ENCODE measurements at regions not wholly inside any gene's neighbourhood (a gene's known extent, or its start where the extent isn't known, plus 50 kb on each side); places are given as distances from the start of the nearest gene placed in this dataset.

DNA sequence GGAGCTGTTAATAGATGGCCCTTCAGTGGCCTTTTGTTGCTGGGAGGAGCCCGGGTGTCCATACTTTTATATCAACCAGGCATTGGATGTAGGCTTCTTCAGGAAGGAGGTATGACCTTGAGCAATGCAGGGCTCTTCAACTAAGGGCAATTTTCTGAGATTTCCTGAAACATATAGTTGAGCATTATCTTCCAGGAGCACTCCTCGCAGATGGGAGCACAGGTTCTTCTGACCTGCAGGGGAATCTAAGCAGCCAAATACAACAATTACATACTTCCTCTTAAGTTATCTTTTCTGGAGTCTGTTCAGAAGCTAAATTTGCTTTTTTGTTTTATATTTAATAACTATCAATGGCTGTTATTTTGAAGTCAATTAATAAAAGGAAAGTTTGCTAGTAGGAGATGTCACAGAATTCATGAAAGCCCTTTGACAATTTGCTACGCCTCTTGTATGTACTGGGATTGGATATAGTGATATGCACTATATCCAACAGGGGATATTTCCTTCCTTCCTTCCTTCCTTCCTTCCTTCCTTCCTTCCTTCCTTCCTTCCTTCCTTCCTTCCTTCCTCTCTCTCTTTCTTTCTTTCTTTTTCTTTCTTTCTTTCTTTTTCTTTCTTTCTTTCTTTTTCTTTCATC, 422.6 kb upstream of the NEGR1 start:
- ATAC-seq (ENCODE audit: low read depth in 2 of 2) (no peak), DNase-seq (no peak)
- H3K27ac Mint-ChIP-seq, result peak overlapping the region in 1 of 6 donors; percentile 82
- no peak overlapping the region for H3K4me3 Mint-ChIP-seq
- no peaks in the 10 kb centered on the region for H3K4me1 Mint-ChIP-seq
- peaks cover 0 to 4% (median 0%) of the 10 kb centered on the region in 7 donors for H3K9me3 Mint-ChIP-seq
- H3K27me3 Mint-ChIP-seq, result no peaks in the 10 kb centered on the region
- no peaks in the 10 kb centered on the region for H3K36me3 Mint-ChIP-seq

DNA sequence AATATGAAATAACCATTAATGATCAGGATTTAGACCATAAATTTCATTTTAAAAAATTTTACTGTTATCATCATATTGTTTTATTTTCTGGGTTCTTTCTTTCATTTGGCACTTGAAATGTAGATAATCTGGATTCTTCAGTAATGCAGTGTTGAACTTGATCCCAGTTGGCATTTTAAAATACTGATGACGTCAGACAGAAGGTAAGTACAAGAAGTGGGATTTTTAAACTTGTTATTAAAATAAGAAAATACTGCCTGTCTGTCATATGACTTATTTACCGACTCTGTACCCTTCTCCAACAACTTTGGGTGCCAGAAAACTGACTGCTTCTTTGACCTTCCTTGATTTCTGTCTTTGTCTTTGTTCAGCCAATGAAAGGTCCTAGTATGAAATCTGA, 415.1 kb upstream of the NEGR1 start:
- Mint-ChIP-seq H3K27me3 (no peaks in the 10 kb centered on the region), H3K4me3 (no peak overlapping the region), H3K27ac (no peak overlapping the region), H3K36me3 (no peaks in the 10 kb centered on the region), H3K4me1 (no peaks in the 10 kb centered on the region), H3K9me3 (peaks cover 3 to 24% (median 8%) of the 10 kb centered on the region in 7 donors)
- ATAC-seq (ENCODE audit: low read depth in 2 of 2) (no peak), DNase-seq (no peak)

- Mint-ChIP-seq H3K36me3 (no peaks in the 10 kb centered on the region), H3K9me3 (peaks cover 4 to 28% (median 8%) of the 10 kb centered on the region in 7 donors), H3K4me3 (no peak overlapping the region), H3K4me1 (no peaks in the 10 kb centered on the region), H3K27ac (no peak overlapping the region), H3K27me3 (no peaks in the 10 kb centered on the region)
- ATAC-seq (ENCODE audit: low read depth in 2 of 2) (no peak), DNase-seq (no peak)
These were observed 411.6 kb upstream of the NEGR1 start for GRCh38 chr1:72693899-72694298.

DNA sequence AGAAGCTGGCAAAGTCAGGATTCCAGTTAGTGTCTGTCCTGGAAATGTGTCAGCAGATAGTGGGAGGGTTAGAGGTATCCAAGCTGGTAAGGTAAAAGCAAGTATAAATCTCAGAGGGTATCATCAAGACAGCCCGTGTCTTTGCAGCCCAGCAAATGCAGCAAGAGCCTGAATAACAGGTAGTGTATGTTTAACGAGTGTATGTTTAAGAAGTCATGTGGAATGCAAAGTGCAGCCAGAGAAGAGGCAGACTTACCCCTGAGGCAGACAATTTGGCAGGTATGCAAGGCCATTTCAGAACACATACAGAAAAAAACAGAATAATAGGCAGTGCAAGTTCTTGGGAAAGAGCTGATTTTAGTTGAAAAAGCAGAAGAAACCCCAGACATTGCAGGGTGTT, 411.0 kb upstream of the NEGR1 start:
- no peaks in the 10 kb centered on the region for H3K27me3 Mint-ChIP-seq
- no peak for ATAC-seq (ENCODE audit: low read depth in 2 of 2)
- peaks cover 4 to 28% (median 10%) of the 10 kb centered on the region in 7 donors for H3K9me3 Mint-ChIP-seq
- H3K27ac Mint-ChIP-seq, result no peak overlapping the region
- H3K36me3 Mint-ChIP-seq, result no peaks in the 10 kb centered on the region
- H3K4me1 Mint-ChIP-seq, result no peaks in the 10 kb centered on the region
- no peak overlapping the region for H3K4me3 Mint-ChIP-seq
- no peak for DNase-seq

DNA sequence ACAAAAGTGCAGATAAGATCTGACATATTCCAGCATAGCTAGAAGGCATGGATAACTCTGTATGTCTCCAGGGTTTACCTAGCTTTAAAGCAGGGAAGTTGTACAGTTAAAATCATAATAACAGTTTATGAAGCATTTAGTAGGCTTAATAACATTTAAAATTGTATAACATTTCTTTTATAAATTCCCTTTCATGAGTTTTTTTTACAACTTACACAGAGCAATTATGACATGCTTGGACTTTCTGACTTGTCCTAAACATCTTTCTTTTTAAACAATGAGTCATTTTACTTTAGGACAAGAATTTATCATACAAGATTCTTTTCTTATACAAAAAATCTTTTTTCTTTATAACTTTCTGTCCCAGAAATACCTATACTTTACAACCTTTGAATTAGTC, 408.5 kb upstream of the NEGR1 start:
- Mint-ChIP-seq H3K27ac (no peak overlapping the region), H3K36me3 (no peaks in the 10 kb centered on the region), H3K9me3 (peaks cover 4 to 28% (median 10%) of the 10 kb centered on the region in 7 donors), H3K27me3 (no peaks in the 10 kb centered on the region), H3K4me1 (no peaks in the 10 kb centered on the region), H3K4me3 (no peak overlapping the region)
- ATAC-seq (ENCODE audit: low read depth in 2 of 2), result no peak
- no peak for DNase-seq

DNA sequence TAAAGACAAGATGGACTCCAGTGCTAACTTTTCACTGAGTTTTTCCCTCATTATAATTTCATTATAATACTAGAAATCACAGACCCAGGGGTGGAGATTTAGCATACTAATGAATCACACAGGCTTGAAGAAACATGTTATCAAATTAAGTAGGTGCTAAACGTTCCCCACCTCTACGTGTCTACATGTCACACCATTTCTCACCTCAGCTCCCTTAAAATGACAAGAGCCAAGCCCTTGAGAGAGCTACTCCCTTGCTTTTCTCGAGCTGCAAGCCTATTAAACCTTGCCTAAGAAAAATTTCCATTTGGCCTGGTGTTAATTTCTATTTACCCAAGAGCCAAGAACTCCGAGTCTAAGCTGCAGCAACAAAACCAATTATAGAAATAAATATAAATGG, 396.3 kb upstream of the NEGR1 start:
- Mint-ChIP-seq H3K27ac (no peak overlapping the region), H3K4me1 (no peaks in the 10 kb centered on the region), H3K36me3 (no peaks in the 10 kb centered on the region), H3K27me3 (no peaks in the 10 kb centered on the region), H3K4me3 (no peak overlapping the region), H3K9me3 (peaks cover 0 to 4% (median 0%) of the 10 kb centered on the region in 7 donors)
- DNase-seq (no peak), ATAC-seq (ENCODE audit: low read depth in 2 of 2) (no peak)

GRCh38 chr1:72670902-72671301, 388.6 kb upstream of the NEGR1 start:
- Mint-ChIP-seq H3K4me1 (no peaks in the 10 kb centered on the region), H3K27ac (no peak overlapping the region), H3K27me3 (no peaks in the 10 kb centered on the region), H3K9me3 (no peaks in the 10 kb centered on the region), H3K36me3 (no peaks in the 10 kb centered on the region), H3K4me3 (no peak overlapping the region)
- DNase-seq, result no peak
- no peak for ATAC-seq (ENCODE audit: low read depth in 2 of 2)

- DNase-seq, result no peak
- Mint-ChIP-seq H3K9me3 (peaks cover 0 to 5% (median 2%) of the 10 kb centered on the region in 7 donors), H3K4me1 (no peaks in the 10 kb centered on the region), H3K4me3 (no peak overlapping the region), H3K27ac (no peak overlapping the region), H3K36me3 (no peaks in the 10 kb centered on the region), H3K27me3 (no peaks in the 10 kb centered on the region)
- no peak for ATAC-seq (ENCODE audit: low read depth in 2 of 2)
These were observed 380.6 kb upstream of the NEGR1 start for GRCh38 chr1:72662918-72663317.

- H3K36me3 Mint-ChIP-seq, result no peaks in the 10 kb centered on the region
- no peaks in the 10 kb centered on the region for H3K27me3 Mint-ChIP-seq
- DNase-seq, result no peak
- no peak overlapping the region for H3K27ac Mint-ChIP-seq
- no peak overlapping the region for H3K4me3 Mint-ChIP-seq
- no peaks in the 10 kb centered on the region for H3K9me3 Mint-ChIP-seq
- ATAC-seq (ENCODE audit: low read depth in 2 of 2), result no peak
- no peaks in the 10 kb centered on the region for H3K4me1 Mint-ChIP-seq
These were observed 368.6 kb upstream of the NEGR1 start for GRCh38 chr1:72650843-72651435.

DNA sequence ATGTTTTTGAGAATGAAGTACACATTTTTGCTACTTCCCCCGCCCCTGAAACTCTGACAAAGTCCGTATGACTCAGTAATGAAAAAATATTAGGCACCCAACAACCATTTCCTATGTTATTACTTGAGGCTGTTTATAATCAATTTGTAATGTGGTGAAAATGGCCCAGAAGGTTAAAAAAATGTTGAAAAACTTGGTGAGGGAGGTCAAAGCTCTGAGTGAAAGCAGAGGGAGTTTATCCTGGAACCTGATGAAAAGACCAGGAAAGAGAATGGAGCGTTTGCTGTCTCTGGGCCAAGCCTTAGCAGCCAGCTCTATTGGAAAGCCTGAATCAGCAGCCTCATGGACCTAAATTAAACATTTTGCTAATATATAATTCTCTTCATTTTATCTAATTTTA, 367.7 kb upstream of the NEGR1 start:
- no peak overlapping the region for H3K4me3 Mint-ChIP-seq
- ATAC-seq (ENCODE audit: low read depth in 2 of 2), result no peak
- H3K36me3 Mint-ChIP-seq, result no peaks in the 10 kb centered on the region
- H3K9me3 Mint-ChIP-seq, result no peaks in the 10 kb centered on the region
- no peaks in the 10 kb centered on the region for H3K27me3 Mint-ChIP-seq
- no peaks in the 10 kb centered on the region for H3K4me1 Mint-ChIP-seq
- H3K27ac Mint-ChIP-seq, result no peak overlapping the region
- no peak for DNase-seq

GRCh38 chr1:72649211-72649888, 367.0 kb upstream of the NEGR1 start:
- Mint-ChIP-seq H3K27me3 (no peaks in the 10 kb centered on the region), H3K9me3 (peaks cover 0 to 2% (median 0%) of the 10 kb centered on the region in 7 donors), H3K4me3 (no peak overlapping the region), H3K4me1 (no peaks in the 10 kb centered on the region), H3K27ac (no peak overlapping the region), H3K36me3 (no peaks in the 10 kb centered on the region)
- DNase-seq (no peak), ATAC-seq (ENCODE audit: low read depth in 2 of 2) (no peak)

DNA sequence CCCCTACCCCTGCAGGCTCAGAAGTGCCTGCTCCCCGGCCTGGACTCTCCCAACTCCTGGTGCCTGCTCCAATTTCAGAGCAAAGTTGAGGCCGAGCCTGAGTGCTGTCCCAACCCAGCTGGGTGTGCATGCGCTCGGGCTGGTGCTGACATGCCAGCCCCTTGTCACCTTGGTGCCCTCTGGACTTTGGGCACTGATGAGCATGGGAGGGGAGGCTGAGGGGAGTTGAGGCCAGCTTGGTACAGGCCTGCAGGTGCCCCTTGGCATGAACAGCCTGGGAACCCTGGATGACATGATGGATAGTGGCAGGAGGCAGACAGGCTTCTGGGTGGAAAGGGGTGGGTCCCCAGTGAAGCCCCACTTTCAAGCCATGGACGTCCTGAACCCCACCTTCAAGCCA, 366.1 kb upstream of the NEGR1 start:
- no peaks in the 10 kb centered on the region for H3K27me3 Mint-ChIP-seq
- no peak overlapping the region for H3K4me3 Mint-ChIP-seq
- H3K4me1 Mint-ChIP-seq, result no peaks in the 10 kb centered on the region
- no peak overlapping the region for H3K27ac Mint-ChIP-seq
- DNase-seq (no peak), ATAC-seq (ENCODE audit: low read depth in 2 of 2) (no peak)
- H3K36me3 Mint-ChIP-seq, result no peaks in the 10 kb centered on the region
- peaks cover 0 to 2% (median 0%) of the 10 kb centered on the region in 7 donors for H3K9me3 Mint-ChIP-seq

DNA sequence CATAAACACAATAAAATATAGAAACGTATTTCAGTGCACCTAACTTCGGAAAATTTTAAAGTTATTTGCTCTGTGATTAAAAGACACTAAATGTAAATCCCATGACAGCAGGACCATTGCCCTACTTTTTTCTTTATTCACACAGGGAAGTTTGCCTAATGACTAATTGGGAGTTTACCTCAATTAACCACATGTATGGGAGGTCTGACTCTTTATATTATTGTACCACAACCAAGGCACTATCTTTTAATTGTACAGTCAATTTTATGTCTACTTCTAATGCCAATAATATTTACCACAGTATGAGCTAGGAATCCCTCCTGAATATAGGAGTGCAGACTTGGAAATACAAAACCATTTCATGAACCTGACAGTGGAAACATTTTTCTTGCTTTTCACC, 360.8 kb upstream of the NEGR1 start:
- Mint-ChIP-seq H3K4me1 (no peaks in the 10 kb centered on the region), H3K36me3 (no peaks in the 10 kb centered on the region), H3K9me3 (peaks cover 0 to 2% (median 0%) of the 10 kb centered on the region in 7 donors), H3K27ac (no peak overlapping the region), H3K4me3 (no peak overlapping the region), H3K27me3 (no peaks in the 10 kb centered on the region)
- DNase-seq (no peak), ATAC-seq (ENCODE audit: low read depth in 2 of 2) (no peak)

DNA sequence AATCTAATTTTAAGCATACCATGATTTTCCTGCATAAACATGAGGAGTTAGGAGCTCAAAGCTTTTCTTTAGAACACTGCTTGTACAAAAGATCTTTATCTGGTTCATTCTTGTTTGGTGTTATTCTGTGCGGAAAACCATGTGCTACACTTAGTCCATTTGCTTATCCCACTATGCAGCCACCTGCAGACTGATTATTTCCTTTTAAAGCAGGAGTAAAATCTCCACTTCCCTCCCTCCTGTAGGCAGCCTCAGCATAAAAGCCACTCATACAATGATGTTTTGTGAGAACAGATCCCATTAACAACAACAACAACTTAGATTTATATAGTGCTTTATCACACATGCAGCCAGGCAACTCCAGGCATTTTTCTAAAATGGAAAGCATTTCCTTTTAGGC, 355.3 kb upstream of the NEGR1 start:
- no peaks in the 10 kb centered on the region for H3K4me1 Mint-ChIP-seq
- H3K36me3 Mint-ChIP-seq, result no peaks in the 10 kb centered on the region
- no peak for DNase-seq
- H3K9me3 Mint-ChIP-seq, result no peaks in the 10 kb centered on the region
- H3K27ac Mint-ChIP-seq, result no peak overlapping the region
- no peak for ATAC-seq (ENCODE audit: low read depth in 2 of 2)
- no peaks in the 10 kb centered on the region for H3K27me3 Mint-ChIP-seq
- no peak overlapping the region for H3K4me3 Mint-ChIP-seq

All from naive B cell (primary cell).